Occipital lobe (tissue), 1 donor: ENCODE measurements at regions not wholly inside any gene's neighbourhood (a gene's known extent, or its start where the extent isn't known, plus 50 kb on each side); places are given as distances from the start of the nearest gene placed in this dataset.

Experiments used
- DNase-seq: peaks from one replicate; lab custom pipeline; 2025; lab: John Stamatoyannopoulos, UW

GRCh38 chr21:40985370-40985769 is 138.4 kb upstream of the DSCAM start:
- DNase-seq: no peak

DNA sequence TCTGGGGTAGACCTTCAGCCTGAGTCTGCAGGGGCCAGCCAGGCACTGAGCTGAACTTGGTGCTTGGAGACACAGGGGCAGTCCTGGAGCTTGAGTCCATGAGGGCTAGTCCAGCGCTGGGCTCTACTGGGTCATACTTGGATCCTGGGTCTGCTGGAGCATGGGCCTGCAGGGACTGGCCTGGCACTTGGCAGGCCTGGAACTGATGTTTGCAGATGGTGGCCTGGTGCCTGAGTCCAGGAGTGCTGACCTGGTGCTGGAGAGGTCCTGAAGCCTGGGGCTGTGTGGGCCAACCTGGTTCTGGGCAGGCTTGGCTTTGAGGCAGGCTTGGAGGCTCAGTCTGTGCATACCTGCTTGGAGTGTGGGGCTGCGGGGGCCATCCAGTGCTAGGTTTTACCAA is 143.4 kb upstream of the DSCAM start:
- no peak for DNase-seq

DNA sequence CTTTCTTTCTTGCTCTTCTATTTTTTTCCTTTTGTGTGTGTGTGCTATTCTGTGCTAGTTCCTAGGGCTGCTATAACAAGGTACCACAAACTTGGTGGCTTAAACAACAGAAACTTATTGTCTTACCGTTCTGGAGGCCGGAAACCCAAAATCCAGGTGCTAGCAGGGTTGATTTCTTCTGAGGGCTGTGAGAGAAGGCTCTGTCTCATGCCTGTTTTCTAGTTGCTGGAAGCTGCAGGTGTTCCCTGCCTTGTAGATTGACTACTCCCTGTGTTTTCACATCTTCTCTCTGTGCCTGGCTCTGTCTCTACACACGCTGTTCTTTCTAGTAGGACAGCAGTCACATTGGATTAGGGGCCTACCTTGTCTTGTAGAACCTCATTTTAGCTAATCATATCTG is 150.9 kb upstream of the DSCAM start:
- DNase-seq: no peak

DNA sequence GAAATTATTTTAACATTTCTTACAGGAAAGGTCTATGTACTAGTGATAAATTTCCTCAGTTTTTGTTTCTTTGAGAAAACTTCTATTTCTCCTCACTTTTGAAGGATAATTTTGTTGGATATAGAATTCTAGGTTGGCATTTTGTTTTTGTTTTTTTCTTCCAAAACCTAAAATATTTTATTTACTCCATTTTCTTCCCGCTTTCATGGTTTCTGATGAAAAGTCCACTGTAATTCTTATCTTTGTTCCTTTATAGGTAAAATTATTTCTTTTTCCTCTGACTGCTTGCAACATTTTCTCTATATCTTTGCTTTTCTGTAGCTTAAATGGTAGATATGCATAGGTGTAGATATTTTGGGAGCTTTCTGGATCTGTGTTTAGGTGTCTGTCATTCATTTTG is 153.9 kb upstream of the DSCAM start:
- DNase-seq: no peak

GRCh38 chr21:41006636-41007035 is 159.7 kb upstream of the DSCAM start:
- no peak for DNase-seq

DNA sequence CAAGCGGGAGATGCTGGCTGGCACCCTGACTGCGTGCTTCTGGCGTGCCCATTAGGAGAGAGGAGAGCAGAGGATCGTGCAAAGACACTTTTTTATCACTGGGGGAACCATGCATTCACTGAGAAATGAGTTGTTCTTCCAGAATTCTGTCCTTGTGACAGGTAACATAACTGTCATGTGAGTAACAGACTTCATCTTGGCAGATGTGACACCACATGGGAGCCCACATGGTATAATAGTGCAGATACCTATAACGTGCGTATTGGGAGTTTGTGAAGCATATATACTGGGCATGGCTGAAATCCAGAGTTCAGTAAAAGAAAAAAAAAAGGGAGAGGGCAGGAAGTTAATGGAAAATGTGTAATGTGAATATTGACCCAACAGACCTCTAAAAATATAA is 159.6 kb upstream of the BACE2 start:
- DNase-seq: no peak

- DNase-seq: no peak
Observed at GRCh38 chr21:41008974-41009373, 159.0 kb upstream of the BACE2 start.

GRCh38 chr21:41009398-41010100 is 158.4 kb upstream of the BACE2 start:
- DNase-seq: no peak

- no peak for DNase-seq
Observed at GRCh38 chr21:41010101-41010435, 157.9 kb upstream of the BACE2 start.

GRCh38 chr21:41011098-41011731 is 156.7 kb upstream of the BACE2 start:
- no peak for DNase-seq

- DNase-seq: no peak
Observed at GRCh38 chr21:41011951-41012366, 156.0 kb upstream of the BACE2 start.

DNA sequence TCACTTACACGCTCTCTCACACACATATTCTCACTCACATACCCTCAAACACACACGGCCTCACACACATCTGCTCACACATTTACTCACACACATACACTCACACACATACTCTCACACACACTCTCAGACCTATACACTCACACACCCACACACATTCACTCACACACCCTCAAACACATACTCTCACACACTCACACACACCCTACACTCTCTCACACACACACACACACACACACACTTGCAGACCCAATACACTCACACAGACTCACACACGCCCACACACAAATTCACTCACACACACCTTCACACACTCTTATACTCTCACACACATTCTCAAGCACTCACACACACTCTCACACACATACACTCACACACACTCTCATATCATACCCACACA is 155.5 kb upstream of the BACE2 start:
- no peak for DNase-seq

DNA sequence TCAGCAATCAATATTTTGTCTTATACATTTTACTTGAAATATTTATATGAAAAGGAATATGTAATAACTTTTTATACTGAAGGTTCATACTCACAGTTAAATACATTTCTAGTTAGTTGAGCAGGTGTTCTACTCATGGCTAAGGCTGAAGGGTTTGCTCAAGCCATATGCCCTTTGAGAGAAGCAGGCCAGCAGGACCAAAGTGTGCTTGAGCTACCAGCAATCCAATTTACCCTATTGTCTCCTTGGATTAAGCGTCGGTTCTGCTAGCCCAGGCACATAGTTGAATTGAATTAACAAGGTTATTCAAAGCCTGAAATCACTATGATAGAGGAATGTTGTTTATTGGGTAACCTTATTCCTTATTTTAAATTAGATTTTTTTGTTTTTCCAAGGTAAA is 151.5 kb upstream of the BACE2 start:
- no peak for DNase-seq

DNA sequence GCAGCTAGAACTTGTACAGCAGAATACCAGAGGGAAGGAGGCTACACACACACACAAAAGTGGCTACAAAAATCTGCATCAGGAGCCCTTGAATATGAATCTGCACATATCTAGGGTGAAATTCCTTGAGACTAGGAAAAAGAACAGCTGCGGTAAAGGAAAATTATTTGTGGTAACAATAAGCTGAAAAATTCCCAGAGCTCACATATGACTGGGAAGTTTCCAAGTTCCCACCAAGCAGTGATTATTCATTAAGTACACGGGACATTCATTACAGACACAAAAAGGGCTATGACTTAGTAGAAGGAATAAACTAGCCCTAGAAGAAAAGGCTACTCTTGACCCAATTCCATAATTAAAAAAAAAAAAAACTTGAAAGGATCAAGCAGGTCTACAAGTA is 149.5 kb upstream of the BACE2 start:
- no peak for DNase-seq

DNA sequence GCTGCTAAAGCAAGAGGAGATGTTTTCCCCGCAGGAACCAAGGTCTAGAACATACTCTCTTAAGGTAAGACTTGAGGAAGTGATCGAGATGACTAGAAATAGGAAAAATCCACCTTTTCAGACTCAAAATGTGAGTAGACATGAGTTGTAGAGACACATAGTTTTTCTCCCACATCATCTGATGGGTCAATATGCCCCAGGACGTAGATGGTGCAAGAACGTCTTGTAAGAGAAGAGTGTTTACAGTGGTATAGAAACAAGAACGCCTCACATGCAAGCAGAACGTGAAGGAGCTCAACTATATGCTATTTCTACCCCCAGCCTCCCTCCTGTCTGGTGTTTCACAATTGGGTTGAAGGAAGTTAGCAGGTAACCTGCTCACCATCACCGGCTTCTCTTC is 144.0 kb upstream of the BACE2 start:
- DNase-seq: no peak

DNA sequence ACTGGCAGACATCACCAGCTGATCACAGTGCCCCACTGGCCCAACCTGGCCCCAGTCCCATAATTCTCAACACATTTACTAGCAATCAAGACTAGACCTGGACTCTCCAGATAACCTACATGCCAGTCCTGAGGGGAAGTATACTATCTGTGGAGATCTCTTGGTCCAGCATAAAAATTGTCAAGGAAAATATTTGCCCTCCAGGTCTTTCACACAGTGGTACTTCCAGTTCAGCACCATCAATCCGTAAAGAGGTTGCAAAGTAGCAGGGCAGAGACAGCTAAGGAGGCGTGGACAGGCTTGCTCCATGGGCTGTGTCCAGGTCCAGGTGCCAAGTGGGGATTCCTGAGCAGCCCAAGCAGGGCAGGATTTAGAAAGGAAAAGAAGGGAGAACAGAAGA is 143.6 kb upstream of the BACE2 start:
- DNase-seq: no peak

- DNase-seq: no peak
Observed at GRCh38 chr21:41024746-41025254, 143.2 kb upstream of the BACE2 start.

DNA sequence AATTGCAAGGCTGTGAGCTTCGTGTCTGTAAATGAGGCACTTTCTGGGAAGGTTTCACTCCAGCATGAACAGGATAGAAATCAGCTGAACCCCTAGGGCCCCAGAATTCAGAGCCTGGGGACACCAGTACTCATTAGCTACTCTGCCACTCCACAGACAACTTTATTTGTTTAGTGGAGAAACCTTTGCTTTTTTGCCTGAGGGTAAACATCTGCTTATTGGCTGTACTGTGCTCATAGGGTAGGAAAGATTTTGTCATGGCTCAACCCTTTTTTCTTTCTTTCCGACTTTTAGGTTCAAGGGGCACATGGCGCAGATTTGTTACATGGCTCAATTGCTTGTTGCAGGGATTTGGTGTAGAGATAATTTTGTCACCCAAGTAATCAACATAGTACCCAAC is 138.4 kb upstream of the BACE2 start:
- DNase-seq: no peak

DNA sequence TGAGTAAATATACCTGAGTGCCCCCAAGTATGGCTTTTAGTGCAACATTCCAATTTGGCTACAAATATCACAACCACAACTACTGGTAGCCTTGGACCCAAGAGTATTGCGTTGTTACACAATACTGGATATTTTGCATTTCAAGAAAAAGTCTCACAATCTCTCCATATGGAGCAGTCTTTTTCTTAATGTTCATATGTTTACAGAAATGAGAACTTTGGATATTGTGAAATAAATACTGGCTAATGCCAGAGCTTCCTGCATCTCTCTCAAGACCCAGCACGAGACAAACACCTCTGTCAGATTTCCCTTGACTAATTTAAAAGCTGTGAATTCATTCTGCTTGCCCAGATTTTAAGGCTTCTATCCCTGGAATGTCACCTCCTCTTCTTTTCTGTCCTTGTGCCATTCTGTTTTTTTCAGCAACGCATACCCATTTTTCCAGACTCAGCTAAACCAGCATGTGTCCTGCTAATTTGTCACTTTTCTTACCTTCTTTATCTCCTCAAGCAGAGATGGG is 136.2 kb upstream of the BACE2 start:
- DNase-seq: no peak

GRCh38 chr21:41032541-41032940 is 135.4 kb upstream of the BACE2 start:
- DNase-seq: no peak

- DNase-seq: no peak
Observed at GRCh38 chr21:41037212-41037611, 130.7 kb upstream of the BACE2 start.

GRCh38 chr21:41037936-41038335 is 130.0 kb upstream of the BACE2 start:
- DNase-seq: no peak

DNA sequence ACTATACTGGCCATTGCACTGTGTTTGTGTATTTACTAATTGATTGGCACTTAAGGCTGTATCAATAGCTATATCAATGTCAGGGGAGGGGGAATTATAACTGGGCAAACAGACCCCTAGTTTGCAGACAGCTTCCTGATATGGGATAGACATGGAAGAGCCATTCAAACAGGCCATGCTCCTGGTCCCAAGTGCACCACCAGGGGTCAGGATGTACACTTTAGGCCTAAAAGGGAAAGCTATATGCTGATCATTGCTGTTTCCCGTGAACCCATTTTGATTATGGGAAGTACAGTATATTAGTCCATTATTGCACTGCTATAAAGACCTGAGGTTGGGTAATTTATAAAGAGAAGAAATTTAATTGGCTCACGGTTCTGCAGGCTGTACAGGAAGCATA is 124.9 kb upstream of the BACE2 start:
- no peak for DNase-seq
